PC-9 (cell line): ENCODE measurements at regions not wholly inside any gene's neighbourhood (a gene's known extent, or its start where the extent isn't known, plus 50 kb on each side); places are given as distances from the start of the nearest gene placed in this dataset.

ENCODE experiments used
- CTCF ChIP-seq: fragments of 200-600 bp; sonication (generic); conservative IDR thresholded peaks from 2 replicates; pipeline ENCODE4 v1.6.1; 2017; ENCODE audit warnings: mixed run types, antibody characterized with exemption, mild to moderate bottlenecking, moderate library complexity
- EZH2 ChIP-seq: fragments of 200-600 bp; sonication (generic); IDR thresholded peaks from 2 replicates; pipeline ENCODE4 v1.8.0; 2017; ENCODE audit warnings: antibody characterized with exemption, low read depth

GRCh38 chr3:18062657-18063025 is 320.2 kb upstream of the TBC1D5 start:
- TF ChIP-seq CTCF: no peak
- TF ChIP-seq EZH2: no peak
